ENCODE measurements at regions not wholly inside any gene's neighbourhood (a gene's known extent, or its start where the extent isn't known, plus 50 kb on each side); places are given as distances from the start of the nearest gene placed in this dataset.
A peak's percentile ranks its signal among the peaks of the same experiment; 100 is the strongest.

GRCh38 chr6:85396159-85396808 is 53.6 kb upstream of the NT5E start:
- peaks cover 2% of the 10 kb centered on the region; the same call in 1 of the 2 replicates for H3K9me3 ChIP-seq (ENCODE audit: low read depth, low read length)
- no peaks in the 10 kb centered on the region for H3K36me3 ChIP-seq (ENCODE audit: insufficient read depth, low read length)
- no peak for DNase-seq (ENCODE audit: low read depth, low spot score)
- no peak overlapping the region for H3K9ac ChIP-seq (ENCODE audit: insufficient read length)
- no peak for TF ChIP-seq EZH2 (IDR thresholded peaks at IDR 0.05)
- no peak for TF ChIP-seq POLR2AphosphoS5 (IDR thresholded peaks at IDR 0.05; ENCODE audit: borderline replicate concordance, low read depth, low read length)
- TF ChIP-seq FOXP2 (optimal IDR thresholded peaks at IDR 0.05; ENCODE audit: control extremely low read depth, extremely low read length, insufficient read depth), result no peak
- peak overlapping the region; percentile 89; the same call in 1 of the 2 replicates for H3K27ac ChIP-seq
- no peak overlapping the region for H3K4me3 ChIP-seq

DNA sequence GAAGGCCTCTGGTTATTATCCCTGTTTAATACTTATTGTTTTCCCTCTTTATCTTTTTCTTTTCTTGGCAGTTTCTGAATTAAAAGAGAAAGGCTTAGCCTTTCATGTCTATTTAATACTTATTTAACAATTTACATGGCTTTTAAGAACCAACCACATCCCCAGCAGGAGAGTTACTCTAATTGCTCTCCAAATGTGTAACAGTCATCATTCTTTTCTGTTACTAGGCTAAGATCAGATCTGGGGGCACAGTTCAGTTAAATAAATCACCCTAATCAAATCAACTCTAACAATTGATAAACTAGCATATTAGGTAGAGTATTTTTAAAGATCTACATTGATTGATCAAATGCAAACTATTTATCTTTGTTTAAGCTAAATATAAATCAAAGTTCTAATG is 54.1 kb upstream of the NT5E start:
- peak overlapping the region; percentile 89 for H3K27ac ChIP-seq
- peak overlapping the region; percentile 50 for H3K4me3 ChIP-seq
- peaks cover 2% of the 10 kb centered on the region; the same call in 1 of the 2 replicates for H3K9me3 ChIP-seq (ENCODE audit: low read depth, low read length)
- H3K9ac ChIP-seq (ENCODE audit: insufficient read length), result peak overlapping the region; percentile 42
- no peak for DNase-seq (ENCODE audit: low read depth, low spot score)
- no peaks in the 10 kb centered on the region for H3K36me3 ChIP-seq (ENCODE audit: insufficient read depth, low read length)
- no peak for TF ChIP-seq POLR2AphosphoS5 (IDR thresholded peaks at IDR 0.05; ENCODE audit: borderline replicate concordance, low read depth, low read length)
- no peak for TF ChIP-seq EZH2 (IDR thresholded peaks at IDR 0.05)
- no peak for TF ChIP-seq FOXP2 (optimal IDR thresholded peaks at IDR 0.05; ENCODE audit: control extremely low read depth, extremely low read length, insufficient read depth)

- Histone ChIP-seq H3K36me3 (ENCODE audit: insufficient read depth, low read length) (no peaks in the 10 kb centered on the region), H3K4me3 (peak overlapping the region; percentile 50), H3K27ac (peak overlapping the region; percentile 89), H3K9me3 (ENCODE audit: low read depth, low read length) (peaks cover 2% of the 10 kb centered on the region; the same call in 1 of the 2 replicates), H3K9ac (ENCODE audit: insufficient read length) (peak overlapping the region; percentile 42)
- TF ChIP-seq FOXP2 (optimal IDR thresholded peaks at IDR 0.05; ENCODE audit: control extremely low read depth, extremely low read length, insufficient read depth) (no peak), POLR2AphosphoS5 (IDR thresholded peaks at IDR 0.05; ENCODE audit: borderline replicate concordance, low read depth, low read length) (no peak), EZH2 (IDR thresholded peaks at IDR 0.05) (no peak)
- no peak for DNase-seq (ENCODE audit: low read depth, low spot score)
These were observed 54.9 kb upstream of the NT5E start for GRCh38 chr6:85394853-85395538.

DNA sequence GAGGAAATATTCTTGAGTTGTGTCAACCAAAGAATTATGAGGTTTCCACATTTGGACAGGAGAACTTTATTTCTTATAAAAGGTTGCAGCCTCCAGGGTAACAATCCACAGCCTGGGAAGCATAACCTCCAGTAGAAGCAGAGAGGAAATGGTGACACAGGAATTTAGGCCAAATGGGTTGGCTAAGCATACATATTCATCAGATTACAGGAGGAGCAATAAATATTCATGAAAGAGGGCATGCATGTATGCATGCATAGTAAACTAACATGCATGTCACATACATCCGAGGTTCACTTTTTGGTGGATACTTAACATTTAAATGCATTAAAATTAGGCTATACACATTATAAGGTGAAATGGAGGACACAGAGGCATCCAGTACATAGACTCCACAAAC is 55.7 kb upstream of the NT5E start:
- H3K36me3 ChIP-seq (ENCODE audit: insufficient read depth, low read length), result no peaks in the 10 kb centered on the region
- peaks cover 2% of the 10 kb centered on the region; the same call in 1 of the 2 replicates for H3K9me3 ChIP-seq (ENCODE audit: low read depth, low read length)
- TF ChIP-seq EZH2 (IDR thresholded peaks at IDR 0.05), result no peak
- no peak for TF ChIP-seq FOXP2 (optimal IDR thresholded peaks at IDR 0.05; ENCODE audit: control extremely low read depth, extremely low read length, insufficient read depth)
- TF ChIP-seq POLR2AphosphoS5 (IDR thresholded peaks at IDR 0.05; ENCODE audit: borderline replicate concordance, low read depth, low read length), result no peak
- H3K4me3 ChIP-seq, result no peak overlapping the region
- no peak for DNase-seq (ENCODE audit: low read depth, low spot score)
- 0 out of 2 replicates have a peak overlapping the region, but pooled peaks have one; percentile 89 for H3K27ac ChIP-seq
- no peak overlapping the region for H3K9ac ChIP-seq (ENCODE audit: insufficient read length)

- DNase-seq (ENCODE audit: low read depth, low spot score), result no peak
- no peaks in the 10 kb centered on the region for H3K9me3 ChIP-seq (ENCODE audit: low read depth, low read length)
- no peak for TF ChIP-seq POLR2AphosphoS5 (IDR thresholded peaks at IDR 0.05; ENCODE audit: borderline replicate concordance, low read depth, low read length)
- no peak for TF ChIP-seq FOXP2 (optimal IDR thresholded peaks at IDR 0.05; ENCODE audit: control extremely low read depth, extremely low read length, insufficient read depth)
- TF ChIP-seq EZH2 (IDR thresholded peaks at IDR 0.05), result no peak
- no peaks in the 10 kb centered on the region for H3K36me3 ChIP-seq (ENCODE audit: insufficient read depth, low read length)
- H3K9ac ChIP-seq (ENCODE audit: insufficient read length), result no peak overlapping the region
- H3K27ac ChIP-seq, result no peak overlapping the region
- no peak overlapping the region for H3K4me3 ChIP-seq
These were observed 57.5 kb upstream of the NT5E start for GRCh38 chr6:85392379-85392778.

GRCh38 chr6:85390775-85391174 is 59.1 kb upstream of the NT5E start:
- TF ChIP-seq FOXP2 (optimal IDR thresholded peaks at IDR 0.05; ENCODE audit: control extremely low read depth, extremely low read length, insufficient read depth), result no peak
- TF ChIP-seq POLR2AphosphoS5 (IDR thresholded peaks at IDR 0.05; ENCODE audit: borderline replicate concordance, low read depth, low read length), result no peak
- no peak for TF ChIP-seq EZH2 (IDR thresholded peaks at IDR 0.05)
- Histone ChIP-seq H3K27ac (no peak overlapping the region), H3K9ac (ENCODE audit: insufficient read length) (no peak overlapping the region), H3K4me3 (no peak overlapping the region), H3K36me3 (ENCODE audit: insufficient read depth, low read length) (no peaks in the 10 kb centered on the region), H3K9me3 (ENCODE audit: low read depth, low read length) (no peaks in the 10 kb centered on the region)
- DNase-seq (ENCODE audit: low read depth, low spot score), result no peak

DNA sequence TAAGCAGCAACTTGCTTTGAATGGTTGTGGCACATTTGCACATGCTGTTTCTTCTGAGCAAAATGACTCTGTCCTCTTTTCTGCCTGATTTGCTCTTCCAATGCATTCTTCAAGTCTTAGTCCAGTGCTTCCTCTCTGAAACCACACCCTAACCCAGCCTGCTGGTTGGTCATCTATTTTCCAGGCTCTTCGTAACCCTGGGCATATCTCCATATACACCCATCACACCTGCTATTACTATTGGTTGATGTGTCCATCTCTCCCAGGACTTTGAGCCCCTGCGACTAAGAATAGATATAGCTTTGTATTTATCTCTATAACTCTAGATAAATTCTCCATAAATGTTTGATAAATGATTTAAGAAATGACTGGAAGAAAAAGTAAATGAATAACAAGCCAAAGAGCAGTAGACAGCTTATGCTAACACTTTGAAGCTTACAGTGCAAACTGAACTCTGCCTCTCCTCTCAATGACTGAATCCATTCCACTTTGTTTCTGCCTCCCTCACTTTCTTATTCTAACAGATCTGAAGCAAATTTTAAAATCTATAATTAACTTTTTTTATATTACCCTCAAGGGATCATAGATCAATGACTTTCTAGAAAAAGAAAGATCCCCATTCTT is 59.7 kb upstream of the NT5E start:
- DNase-seq (ENCODE audit: low read depth, low spot score), result no peak
- H3K36me3 ChIP-seq (ENCODE audit: insufficient read depth, low read length), result no peaks in the 10 kb centered on the region
- H3K4me3 ChIP-seq, result no peak overlapping the region
- no peak overlapping the region for H3K9ac ChIP-seq (ENCODE audit: insufficient read length)
- H3K27ac ChIP-seq, result no peak overlapping the region
- no peaks in the 10 kb centered on the region for H3K9me3 ChIP-seq (ENCODE audit: low read depth, low read length)
- no peak for TF ChIP-seq EZH2 (IDR thresholded peaks at IDR 0.05)
- no peak for TF ChIP-seq FOXP2 (optimal IDR thresholded peaks at IDR 0.05; ENCODE audit: control extremely low read depth, extremely low read length, insufficient read depth)
- no peak for TF ChIP-seq POLR2AphosphoS5 (IDR thresholded peaks at IDR 0.05; ENCODE audit: borderline replicate concordance, low read depth, low read length)

GRCh38 chr6:85389151-85389797 is 60.6 kb upstream of the NT5E start:
- no peaks in the 10 kb centered on the region for H3K36me3 ChIP-seq (ENCODE audit: insufficient read depth, low read length)
- no peaks in the 10 kb centered on the region for H3K9me3 ChIP-seq (ENCODE audit: low read depth, low read length)
- TF ChIP-seq EZH2 (IDR thresholded peaks at IDR 0.05) (no peak), POLR2AphosphoS5 (IDR thresholded peaks at IDR 0.05; ENCODE audit: borderline replicate concordance, low read depth, low read length) (no peak), FOXP2 (optimal IDR thresholded peaks at IDR 0.05; ENCODE audit: control extremely low read depth, extremely low read length, insufficient read depth) (no peak)
- H3K9ac ChIP-seq (ENCODE audit: insufficient read length), result no peak overlapping the region
- H3K4me3 ChIP-seq, result no peak overlapping the region
- H3K27ac ChIP-seq, result no peak overlapping the region
- no peak for DNase-seq (ENCODE audit: low read depth, low spot score)
